Smooth muscle cell (in vitro differentiated cells): ENCODE measurements at regions not wholly inside any gene's neighbourhood (a gene's known extent, or its start where the extent isn't known, plus 50 kb on each side); places are given as distances from the start of the nearest gene placed in this dataset.

Experiments
- DNase-seq: peaks from one replicate; lab custom pipeline; 2025; ENCODE audit not compliant: unreplicated experiment; lab: John Stamatoyannopoulos, UW
- H2AFZ ChIP-seq: fragments of 200-600 bp; sonication (generic); 2 replicates; pipeline ENCODE4 v1.6.0; 2016; ENCODE audit warnings: antibody characterized with exemption, low read depth, mild to moderate bottlenecking
- H3F3A ChIP-seq: fragments of 200-600 bp; sonication (generic); 2 replicates; pipeline ENCODE4 v1.6.0; 2017; ENCODE audit warnings: antibody characterized with exemption, low read depth
- H3K27ac ChIP-seq: fragments of 200-600 bp; sonication (generic); 2 replicates; pipeline ENCODE4 v1.5.1; 2016; ENCODE audit warnings: low read depth, mild to moderate bottlenecking
- H3K27me3 ChIP-seq: fragments of 200-600 bp; sonication (generic); 2 replicates; pipeline ENCODE4 v1.6.1; 2016; ENCODE audit warnings: low read depth, mild to moderate bottlenecking
- H3K36me3 ChIP-seq: fragments of 200-600 bp; sonication (generic); 2 replicates; pipeline ENCODE4 v1.5.1; 2016; ENCODE audit warnings: low read depth
- H3K4me1 ChIP-seq: fragments of 200-600 bp; sonication (generic); 2 replicates; pipeline ENCODE4 v1.5.1; 2016; ENCODE audit warnings: low read depth
- H3K4me2 ChIP-seq: fragments of 200-600 bp; sonication (generic); 2 replicates; pipeline ENCODE4 v1.6.0; 2016; ENCODE audit warnings: mild to moderate bottlenecking
- H3K4me3 ChIP-seq: fragments of 200-600 bp; sonication (generic); 2 replicates; pipeline ENCODE4 v1.5.1; 2016; ENCODE audit warnings: mild to moderate bottlenecking
- H3K79me2 ChIP-seq: fragments of 200-600 bp; sonication (generic); 2 replicates; pipeline ENCODE4 v1.6.0; 2016; ENCODE audit warnings: low read depth, mild to moderate bottlenecking
- H3K9ac ChIP-seq: fragments of 200-600 bp; sonication (generic); 2 replicates; pipeline ENCODE4 v1.6.0; 2016; ENCODE audit warnings: low read depth
- H3K9me3 ChIP-seq: fragments of 200-600 bp; sonication (generic); replicated peaks from 2 replicates; pipeline ENCODE4 v1.5.1; 2016; ENCODE audit warnings: low read depth
- H4K20me1 ChIP-seq: fragments of 200-600 bp; sonication (generic); 2 replicates; pipeline ENCODE4 v1.6.0; 2016; ENCODE audit warnings: low read depth
- WGBS: methylation state at CpG from one replicate; pipeline ENCODE4 v1.1.7; 2016; ENCODE audit warnings: low lambda C conversion rate; 5-methylcytosine and 5-hydroxymethylcytosine counted together
- TF ChIP-seq, protein P1 (sequence below): fragments of 200-600 bp; sonication (generic); IDR thresholded peaks from 2 replicates; pipeline ENCODE4 v1.5.1; 2017; ENCODE audit warnings: borderline replicate concordance, mild to moderate bottlenecking, antibody characterized with exemption; ENCODE audit not compliant: insufficient read depth, poor library complexity, severe bottlenecking

DNA sequence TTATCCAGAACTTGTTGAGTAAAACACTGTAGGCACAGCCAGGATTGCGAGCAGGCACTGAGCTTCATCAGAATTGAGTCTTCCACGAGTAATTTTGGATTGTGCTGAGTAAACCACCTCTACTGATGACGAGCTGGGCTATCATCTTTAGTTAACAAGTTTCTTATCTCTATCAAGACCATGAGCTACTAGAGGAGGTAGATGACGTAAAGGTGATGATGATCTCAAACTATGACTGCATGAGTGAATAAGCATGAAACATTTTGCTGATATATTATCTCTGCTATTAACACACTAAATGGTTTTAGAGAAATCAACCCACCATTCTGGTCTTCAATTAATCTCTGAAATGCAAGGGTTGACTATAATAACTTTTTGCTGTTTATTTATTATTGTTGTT is 506.0 kb downstream of the GBE1 start:
- WGBS, result 80% methylated on average over 4 of the region's 4 CpGs
- Histone ChIP-seq H2AFZ (no peak overlapping the region), H3K79me2 (no peaks in the 10 kb centered on the region), H3K9ac (no peak overlapping the region), H3K27ac (no peak overlapping the region), H3F3A (no peaks in the 10 kb centered on the region), H3K27me3 (no peaks in the 10 kb centered on the region), H3K4me1 (no peaks in the 10 kb centered on the region), H3K4me2 (no peak overlapping the region), H3K9me3 (no peaks in the 10 kb centered on the region), H4K20me1 (no peaks in the 10 kb centered on the region), H3K36me3 (no peaks in the 10 kb centered on the region), H3K4me3 (no peak overlapping the region)
- DNase-seq, result no peak
- TF ChIP-seq, protein P1, sequence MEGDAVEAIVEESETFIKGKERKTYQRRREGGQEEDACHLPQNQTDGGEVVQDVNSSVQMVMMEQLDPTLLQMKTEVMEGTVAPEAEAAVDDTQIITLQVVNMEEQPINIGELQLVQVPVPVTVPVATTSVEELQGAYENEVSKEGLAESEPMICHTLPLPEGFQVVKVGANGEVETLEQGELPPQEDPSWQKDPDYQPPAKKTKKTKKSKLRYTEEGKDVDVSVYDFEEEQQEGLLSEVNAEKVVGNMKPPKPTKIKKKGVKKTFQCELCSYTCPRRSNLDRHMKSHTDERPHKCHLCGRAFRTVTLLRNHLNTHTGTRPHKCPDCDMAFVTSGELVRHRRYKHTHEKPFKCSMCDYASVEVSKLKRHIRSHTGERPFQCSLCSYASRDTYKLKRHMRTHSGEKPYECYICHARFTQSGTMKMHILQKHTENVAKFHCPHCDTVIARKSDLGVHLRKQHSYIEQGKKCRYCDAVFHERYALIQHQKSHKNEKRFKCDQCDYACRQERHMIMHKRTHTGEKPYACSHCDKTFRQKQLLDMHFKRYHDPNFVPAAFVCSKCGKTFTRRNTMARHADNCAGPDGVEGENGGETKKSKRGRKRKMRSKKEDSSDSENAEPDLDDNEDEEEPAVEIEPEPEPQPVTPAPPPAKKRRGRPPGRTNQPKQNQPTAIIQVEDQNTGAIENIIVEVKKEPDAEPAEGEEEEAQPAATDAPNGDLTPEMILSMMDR, result no peak

DNA sequence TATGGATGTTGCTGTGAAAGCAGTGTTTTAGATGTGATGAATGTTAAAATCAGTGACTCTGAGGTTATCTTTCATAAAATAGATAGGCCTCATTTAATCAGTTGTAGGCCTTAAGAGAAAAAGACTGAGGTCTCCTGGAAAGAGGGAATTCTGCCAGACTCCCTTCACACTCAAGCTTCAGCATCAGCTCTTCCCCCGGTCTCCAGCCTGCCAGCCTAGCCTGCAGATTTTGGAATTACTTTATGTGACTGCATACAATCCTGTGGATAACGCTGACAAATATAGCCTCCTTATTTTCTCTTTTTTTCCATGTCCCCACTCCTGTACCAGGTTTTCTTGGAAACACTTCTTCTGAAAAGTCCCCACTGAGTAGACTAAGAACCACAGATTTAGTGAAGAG is 510.3 kb downstream of the GBE1 start:
- H3K79me2 ChIP-seq, result no peaks in the 10 kb centered on the region
- TF ChIP-seq, protein P1, result no peak
- no peaks in the 10 kb centered on the region for H3F3A ChIP-seq
- no peaks in the 10 kb centered on the region for H3K27me3 ChIP-seq
- no peak overlapping the region for H3K27ac ChIP-seq
- H3K36me3 ChIP-seq, result no peaks in the 10 kb centered on the region
- no peaks in the 10 kb centered on the region for H3K4me1 ChIP-seq
- no peak overlapping the region for H2AFZ ChIP-seq
- H3K9ac ChIP-seq, result no peak overlapping the region
- H4K20me1 ChIP-seq, result no peaks in the 10 kb centered on the region
- no peak for DNase-seq
- H3K9me3 ChIP-seq, result no peaks in the 10 kb centered on the region
- no peak overlapping the region for H3K4me3 ChIP-seq
- WGBS, result 86% methylated on average over 2 of the region's 2 CpGs
- H3K4me2 ChIP-seq, result no peak overlapping the region

DNA sequence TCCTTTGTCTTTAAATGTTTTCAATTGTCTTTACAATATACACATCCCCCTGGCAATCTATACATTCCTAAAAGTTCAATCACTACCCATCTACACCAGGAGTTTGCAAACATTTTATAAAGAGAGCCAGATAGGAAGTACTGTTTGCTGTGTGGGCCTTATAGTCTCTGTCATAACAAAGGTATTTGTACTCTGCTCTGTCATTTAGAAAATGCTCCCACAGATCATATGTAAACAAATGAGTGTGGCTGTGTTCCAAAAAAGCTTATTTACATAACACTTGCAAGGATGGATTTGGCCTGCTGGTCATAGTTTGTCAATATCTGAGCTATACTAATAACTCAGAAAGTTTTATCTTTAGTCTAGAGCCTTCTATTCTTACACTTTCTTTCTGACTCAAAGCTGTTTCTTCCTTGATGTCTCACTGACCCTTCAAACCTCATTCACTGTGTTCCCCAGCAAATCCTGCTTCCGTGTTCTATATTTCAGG is 511.9 kb downstream of the GBE1 start:
- TF ChIP-seq, protein P1, result no peak
- H3K27ac ChIP-seq, result no peak overlapping the region
- no peak overlapping the region for H3K4me2 ChIP-seq
- no peaks in the 10 kb centered on the region for H3K4me1 ChIP-seq
- no peak overlapping the region for H3K4me3 ChIP-seq
- no peaks in the 10 kb centered on the region for H3K36me3 ChIP-seq
- peak overlapping the region; percentile 13 for H2AFZ ChIP-seq
- H3K9ac ChIP-seq, result no peak overlapping the region
- 76% methylated on average over 1 of the region's 1 CpG for WGBS
- no peaks in the 10 kb centered on the region for H3K27me3 ChIP-seq
- no peaks in the 10 kb centered on the region for H3K9me3 ChIP-seq
- no peaks in the 10 kb centered on the region for H4K20me1 ChIP-seq
- no peak for DNase-seq
- no peaks in the 10 kb centered on the region for H3K79me2 ChIP-seq
- H3F3A ChIP-seq, result no peaks in the 10 kb centered on the region

DNA sequence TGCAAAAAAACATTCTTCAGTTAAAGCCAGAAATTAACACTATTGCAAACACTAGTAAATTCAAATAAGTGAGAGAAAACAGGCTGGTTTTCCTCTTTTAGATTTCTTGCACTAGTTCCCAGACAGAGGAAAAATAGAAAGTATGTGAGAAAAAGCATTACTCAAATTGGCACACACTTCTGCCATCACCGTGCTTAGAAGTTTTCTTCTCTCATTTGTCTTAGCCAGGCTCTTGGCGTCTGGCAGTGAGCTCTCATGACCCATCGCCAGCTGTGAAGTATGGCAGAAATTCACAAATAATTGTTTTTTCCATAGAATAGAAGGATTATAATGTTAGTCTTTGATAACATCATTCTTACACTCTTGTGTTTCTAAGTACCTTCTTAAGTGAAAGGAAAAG is 515.9 kb downstream of the GBE1 start:
- Histone ChIP-seq H3K4me1 (no peaks in the 10 kb centered on the region), H3F3A (no peaks in the 10 kb centered on the region), H3K9ac (no peak overlapping the region), H3K27ac (no peak overlapping the region), H3K27me3 (no peaks in the 10 kb centered on the region), H4K20me1 (no peaks in the 10 kb centered on the region), H3K79me2 (no peaks in the 10 kb centered on the region), H3K9me3 (no peaks in the 10 kb centered on the region), H3K4me3 (no peak overlapping the region), H3K36me3 (no peaks in the 10 kb centered on the region), H3K4me2 (no peak overlapping the region), H2AFZ (no peak overlapping the region)
- 89% methylated on average over 3 of the region's 3 CpGs for WGBS
- TF ChIP-seq, protein P1, result no peak
- no peak for DNase-seq
